HG03469 (cell line): ENCODE measurements at regions not wholly inside any gene's neighbourhood (a gene's known extent, or its start where the extent isn't known, plus 50 kb on each side); places are given as distances from the start of the nearest gene placed in this dataset.

Experiments
- ATAC-seq: cut with Tn5 transposase; IDR thresholded peaks from one replicate; pipeline ENCODE4 v1.9.1; 2021; ENCODE audit warnings: mild to moderate bottlenecking, moderate library complexity, moderate number of reproducible peaks; ENCODE audit not compliant: unreplicated experiment

DNA sequence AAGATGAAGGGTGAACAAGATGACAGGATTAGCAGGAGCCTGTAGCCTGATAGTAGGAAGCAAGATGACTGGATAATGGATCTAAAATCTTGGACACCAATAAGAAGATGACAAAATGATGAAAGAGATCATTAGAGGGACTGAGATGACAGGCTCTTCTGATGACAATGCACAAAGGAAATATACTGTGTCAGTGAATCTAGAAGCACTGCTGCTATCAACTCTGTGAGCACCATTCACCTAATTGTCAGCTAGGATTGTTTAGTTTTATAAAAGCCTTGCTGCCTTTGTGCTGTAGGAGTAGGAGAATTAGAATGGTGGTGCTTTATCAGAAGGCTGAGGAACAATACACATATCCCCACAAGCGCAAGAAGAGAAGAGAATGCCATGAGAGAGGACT, 1127.8 kb downstream of the DTWD2 start:
- no peak for ATAC-seq

DNA sequence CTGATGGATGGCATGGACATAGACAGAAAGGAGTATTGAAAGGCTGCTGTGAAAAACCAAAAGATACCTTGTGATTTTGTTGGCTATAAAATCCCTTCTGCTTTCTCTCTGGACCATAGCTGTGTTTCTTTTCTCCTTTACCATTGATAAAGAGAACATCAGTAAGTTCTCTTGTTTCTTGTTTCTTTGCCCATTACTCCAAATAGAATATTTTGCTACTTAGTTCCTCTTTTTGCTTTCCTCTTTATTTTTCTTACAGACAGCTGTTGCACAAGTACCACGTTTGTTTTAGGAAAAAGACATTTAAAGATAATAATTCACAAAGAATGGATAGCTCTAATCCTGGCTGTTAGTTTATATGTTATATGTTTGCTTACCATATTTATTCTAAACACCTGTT, 1129.2 kb downstream of the DTWD2 start:
- ATAC-seq: no peak

DNA sequence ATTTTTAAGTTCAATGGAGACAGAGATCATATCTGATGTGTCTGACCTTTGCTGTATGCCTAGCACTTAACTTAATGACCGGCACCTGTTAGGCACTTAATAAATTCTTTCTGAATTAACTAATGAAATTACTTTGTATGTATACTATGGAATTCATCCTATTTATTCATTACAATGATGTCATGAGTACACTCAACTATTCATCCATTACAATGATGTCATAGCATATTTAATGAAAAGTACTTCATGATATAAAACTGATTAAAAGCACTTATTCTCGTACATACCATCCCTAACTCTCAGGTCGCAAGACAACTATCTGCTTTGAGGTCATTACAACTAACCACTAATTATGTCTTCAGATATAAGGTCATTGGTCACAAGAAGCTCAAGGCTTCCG, 1131.6 kb downstream of the DTWD2 start:
- ATAC-seq: no peak

DNA sequence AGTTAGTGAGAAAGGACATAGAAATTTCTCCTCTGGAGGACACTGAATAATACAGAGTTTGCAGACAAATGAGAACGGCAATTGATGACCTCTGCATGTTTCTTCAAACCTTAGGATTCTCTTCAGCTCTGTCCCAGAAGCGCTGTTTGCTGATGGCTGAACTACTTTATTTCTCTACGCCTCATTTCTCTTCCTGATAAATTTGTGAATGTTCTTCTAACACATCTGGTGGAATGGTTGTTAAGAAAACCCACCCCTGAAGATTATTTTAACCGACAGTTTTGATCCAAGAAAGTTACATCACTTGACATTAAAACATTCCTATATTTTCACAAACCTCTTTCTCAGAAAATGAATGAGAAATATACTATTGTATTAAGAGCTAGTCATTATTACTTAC, 1150.6 kb downstream of the DTWD2 start:
- ATAC-seq: no peak

DNA sequence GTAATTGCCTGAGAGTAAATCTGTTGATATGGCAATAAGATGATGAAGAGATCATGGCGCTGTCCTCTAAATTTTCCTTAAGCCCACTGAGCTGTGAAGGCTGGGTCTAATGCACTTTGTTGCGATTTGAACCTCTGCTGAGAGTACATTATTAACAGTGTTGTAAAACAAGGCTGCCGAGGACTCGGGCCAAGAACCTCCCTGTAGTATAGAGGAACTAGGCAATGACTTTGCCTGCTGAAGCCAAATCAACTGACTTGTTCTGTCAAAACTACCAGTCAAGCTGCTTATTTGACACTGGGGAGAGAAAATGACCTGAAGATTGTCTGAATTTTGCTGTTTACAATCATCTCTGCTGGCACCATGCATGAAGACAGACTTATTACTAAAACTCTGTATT, 1154.7 kb downstream of the DTWD2 start:
- ATAC-seq: no peak

DNA sequence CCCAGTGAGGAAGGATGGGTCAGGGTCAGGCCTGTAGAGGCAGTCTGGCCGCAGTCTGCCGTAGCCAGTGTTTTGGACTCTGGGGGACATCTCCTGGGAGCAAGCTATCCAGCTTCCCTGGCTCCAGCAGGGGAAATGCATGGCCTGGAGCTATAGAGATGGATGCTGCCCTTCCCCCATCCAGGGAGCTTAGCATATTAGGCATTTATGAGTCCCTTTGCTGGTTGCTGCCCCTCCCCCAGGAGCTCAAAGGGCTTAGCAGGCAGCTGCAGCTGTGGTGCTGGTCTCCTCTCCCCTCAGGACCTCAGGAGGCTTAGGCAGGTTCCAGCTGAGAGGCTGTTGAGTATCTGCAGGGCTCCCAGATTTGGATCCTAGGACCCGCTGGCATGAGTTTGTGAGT, 1158.7 kb downstream of the DTWD2 start:
- no peak for ATAC-seq

DNA sequence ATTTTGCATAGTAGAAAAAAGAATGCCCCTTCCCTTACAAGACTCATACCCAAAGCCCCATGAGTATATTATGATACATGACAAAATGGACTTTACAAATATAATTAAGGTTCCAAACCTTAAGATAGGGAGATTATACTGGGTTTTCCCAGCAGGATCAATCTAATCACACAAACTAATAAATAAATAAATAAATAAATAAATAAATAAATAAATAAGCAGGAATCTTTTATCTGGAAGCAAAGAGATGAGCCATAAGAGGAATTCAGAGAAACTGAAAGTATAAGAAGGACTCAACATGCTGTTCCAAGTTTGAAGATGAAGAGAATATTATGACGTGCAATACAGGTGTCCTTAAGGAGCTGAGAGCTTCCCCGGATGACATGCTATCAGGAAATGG, 1174.5 kb downstream of the DTWD2 start:
- ATAC-seq: no peak

DNA sequence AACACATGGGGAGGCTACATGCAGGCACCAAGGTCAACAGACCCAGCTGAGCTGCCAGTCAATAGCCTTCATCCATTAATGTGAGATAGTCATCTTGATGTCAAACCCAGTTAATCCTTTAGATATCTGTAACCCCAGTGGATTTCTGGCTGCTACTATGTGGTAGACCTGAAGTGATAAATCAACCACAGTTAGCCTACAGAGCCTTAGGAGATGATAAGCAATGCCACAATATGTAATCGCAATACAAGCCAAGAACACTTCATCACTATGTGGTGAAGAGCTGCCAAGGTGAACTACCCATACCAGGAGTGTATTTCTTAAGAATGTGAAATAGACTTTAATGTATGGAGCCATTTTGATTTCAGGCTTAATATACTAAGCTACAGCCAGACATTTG, 1175.5 kb downstream of the DTWD2 start:
- no peak for ATAC-seq

DNA sequence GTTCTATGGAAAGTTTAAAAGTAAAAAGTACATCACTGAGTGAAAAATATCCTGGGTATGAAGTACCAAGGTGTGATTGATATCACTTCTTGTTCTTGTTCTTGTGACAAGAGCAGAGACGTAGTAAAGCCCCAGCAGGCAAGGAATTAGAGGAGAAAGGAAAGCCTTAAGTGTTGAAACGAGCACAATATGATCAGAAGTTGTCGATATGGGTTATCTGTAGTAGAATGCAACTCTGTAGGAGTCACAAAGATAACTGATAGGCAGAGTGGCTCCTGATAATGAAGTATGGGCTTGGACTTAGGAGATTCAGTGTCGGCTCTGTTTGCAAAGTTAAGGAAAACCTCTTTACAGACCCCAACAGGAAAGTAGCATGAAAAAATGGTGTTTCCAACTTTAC, 1179.1 kb downstream of the DTWD2 start:
- ATAC-seq: no peak

DNA sequence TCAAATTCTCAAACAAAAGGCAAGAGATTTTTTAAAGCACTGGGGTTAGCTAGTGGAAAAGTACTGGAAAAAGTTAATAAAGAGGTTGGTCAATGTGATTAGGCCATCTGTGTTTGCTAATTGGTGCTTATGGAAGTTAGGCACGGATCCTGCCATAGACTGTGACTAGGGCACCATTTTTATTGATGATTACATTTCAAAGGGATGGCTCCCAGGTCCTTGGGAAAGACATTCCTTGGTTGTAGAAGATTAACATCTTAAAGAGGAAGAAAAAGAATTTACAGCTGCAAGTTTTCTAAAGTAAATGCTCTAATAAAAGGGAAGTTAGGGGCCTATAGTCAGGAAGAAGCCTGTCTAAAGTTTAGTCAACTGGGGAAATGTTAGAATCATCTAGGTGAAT, 1183.3 kb downstream of the DTWD2 start:
- no peak for ATAC-seq

DNA sequence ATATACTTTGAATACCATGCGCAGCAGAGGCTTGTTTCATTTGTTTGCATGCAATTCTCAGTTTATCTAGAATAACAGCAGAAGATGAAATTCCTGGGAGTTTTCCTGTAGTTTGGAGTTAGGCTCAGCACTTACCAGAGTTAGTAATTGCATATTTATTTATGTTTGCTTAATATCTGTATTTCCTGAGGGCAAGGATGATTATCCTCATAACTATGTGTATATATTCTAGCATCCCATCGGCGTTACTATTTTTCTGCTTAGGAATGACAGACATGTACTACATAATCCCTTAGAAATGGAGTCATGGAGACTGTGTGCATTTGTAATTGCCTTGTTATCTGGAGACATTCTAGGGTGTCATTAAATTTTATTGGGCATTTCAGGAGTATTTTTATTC, 1184.8 kb downstream of the DTWD2 start:
- no peak for ATAC-seq

DNA sequence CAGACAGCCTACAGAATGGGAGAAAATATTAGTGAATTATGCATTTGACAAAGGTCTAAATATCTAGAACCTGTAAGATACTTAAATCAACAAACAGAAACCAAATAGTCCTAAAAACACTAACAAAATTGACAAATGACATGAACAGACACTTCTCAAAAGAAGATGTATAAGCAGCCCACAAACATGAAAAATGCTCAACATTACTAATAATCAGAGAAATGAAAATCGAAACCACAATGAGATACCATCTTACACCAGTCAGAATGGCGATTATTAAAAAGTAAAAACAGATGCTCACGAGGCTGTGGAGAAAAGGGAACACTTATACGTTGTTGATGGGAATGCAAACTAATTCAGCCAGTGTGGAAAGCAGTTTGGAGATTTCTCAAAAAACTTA, 1186.8 kb downstream of the DTWD2 start:
- ATAC-seq: no peak

DNA sequence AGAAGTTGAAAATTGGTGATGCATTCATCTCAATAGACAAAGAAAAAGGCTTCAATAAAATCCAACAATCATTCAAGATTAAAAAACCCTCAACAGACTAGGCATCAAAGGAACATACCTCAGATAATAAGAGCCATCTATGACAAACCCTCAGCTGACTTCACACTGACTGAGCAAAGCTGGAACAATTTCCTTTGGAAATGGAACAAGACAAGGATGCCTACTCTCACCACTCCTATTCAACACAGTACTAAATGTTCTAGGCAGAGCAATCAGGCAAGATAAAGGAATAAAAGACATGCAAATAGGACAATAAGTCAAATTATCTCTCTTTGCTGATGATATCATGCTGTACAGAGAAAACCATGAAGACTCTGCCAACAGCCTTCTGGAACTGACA, 1188.1 kb downstream of the DTWD2 start:
- no peak for ATAC-seq

DNA sequence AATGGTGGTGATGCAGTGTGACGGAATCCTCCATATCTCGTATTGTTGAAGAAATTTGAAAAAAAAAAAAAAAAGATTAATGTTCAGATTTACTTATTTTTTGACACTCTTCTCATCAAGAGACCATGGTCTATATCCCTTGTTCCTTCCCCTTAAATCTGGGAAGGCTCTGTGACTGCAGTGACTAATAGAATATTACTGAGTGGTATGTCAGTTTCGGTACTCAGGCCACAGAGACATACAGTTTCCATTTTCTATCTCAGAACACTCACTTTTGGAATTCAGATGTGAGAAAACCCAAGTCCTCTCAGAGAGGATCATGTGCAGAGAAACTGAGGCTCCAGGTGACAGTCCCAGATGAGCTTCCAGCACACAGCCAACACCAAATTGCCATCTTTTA, 1193.5 kb downstream of the DTWD2 start:
- no peak for ATAC-seq

DNA sequence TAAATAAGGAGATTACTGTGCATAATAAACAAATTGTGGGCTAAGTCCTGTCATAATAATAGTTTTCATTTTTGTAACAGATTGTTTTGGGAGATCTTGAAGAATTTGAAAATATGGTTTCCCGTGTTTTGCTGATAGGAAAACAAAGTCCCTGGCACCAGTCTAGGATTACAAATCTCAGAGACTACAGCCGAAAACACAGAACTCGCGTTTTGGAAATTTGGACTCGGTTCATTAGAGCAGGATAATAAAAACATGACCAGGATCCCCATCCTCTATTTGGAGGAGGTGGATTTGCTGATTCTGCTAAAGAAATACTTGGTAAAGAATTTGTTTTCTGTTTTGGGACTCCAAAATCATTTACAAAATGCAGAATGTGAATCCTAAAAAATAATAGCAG, 1194.4 kb downstream of the DTWD2 start:
- ATAC-seq: no peak

DNA sequence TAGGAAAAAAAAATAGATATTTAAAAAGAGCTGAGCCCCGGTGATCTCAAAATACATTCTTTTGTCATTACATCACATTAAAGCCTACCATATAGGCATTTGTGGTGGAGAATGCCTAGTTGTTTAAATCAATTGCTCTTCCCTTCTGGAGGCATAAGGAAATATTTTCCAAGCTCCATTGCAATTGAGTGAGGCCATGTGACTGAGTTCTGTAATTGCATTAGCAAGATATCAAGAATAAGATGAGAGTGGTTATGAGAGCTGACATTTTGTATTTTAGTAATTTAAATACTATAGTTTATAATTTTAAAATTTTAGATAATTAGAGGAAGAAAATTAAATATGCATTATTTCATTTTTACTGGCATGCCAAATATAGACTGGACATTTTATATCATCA, 1195.9 kb downstream of the DTWD2 start:
- ATAC-seq: no peak

DNA sequence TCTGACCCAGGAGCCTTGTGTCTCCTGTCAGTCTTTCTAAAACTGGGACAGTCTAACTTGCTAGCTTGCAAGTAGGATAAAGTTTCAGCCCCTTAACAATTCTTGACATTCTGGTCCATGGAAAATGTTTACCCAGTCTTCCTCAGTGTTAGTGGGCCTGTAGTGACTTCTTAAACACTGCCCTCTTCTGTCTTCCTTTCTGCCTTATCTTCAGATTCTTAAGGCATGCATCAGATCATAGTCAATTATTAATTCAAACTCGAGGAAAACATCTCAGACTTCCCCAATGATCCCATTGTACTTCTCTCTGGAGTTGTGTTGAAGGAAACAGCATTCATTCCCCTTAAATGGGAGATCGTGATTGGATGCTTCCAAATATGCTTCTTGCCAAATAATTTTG, 1199.8 kb downstream of the DTWD2 start:
- ATAC-seq: no peak

DNA sequence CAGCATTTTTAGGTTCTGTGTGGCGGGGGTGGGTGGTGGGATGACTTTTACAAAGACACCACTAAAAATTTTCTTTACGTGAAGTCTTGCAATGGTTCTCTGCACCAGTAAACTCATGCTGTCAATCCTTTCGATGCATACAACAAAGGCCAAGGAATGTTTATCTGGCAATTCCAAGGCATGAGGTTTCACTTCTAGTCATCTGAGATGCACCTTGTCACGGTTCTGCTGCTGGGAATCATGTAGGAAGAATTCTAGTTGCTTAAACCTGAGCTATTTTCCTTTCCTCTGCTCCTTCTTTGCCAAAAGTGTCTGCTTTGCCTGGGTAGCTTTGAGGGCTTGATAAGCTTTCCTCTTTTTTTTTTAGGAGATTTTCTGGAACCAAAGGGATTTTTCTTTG, 1204.5 kb upstream of the SEMA6A start:
- ATAC-seq: no peak

DNA sequence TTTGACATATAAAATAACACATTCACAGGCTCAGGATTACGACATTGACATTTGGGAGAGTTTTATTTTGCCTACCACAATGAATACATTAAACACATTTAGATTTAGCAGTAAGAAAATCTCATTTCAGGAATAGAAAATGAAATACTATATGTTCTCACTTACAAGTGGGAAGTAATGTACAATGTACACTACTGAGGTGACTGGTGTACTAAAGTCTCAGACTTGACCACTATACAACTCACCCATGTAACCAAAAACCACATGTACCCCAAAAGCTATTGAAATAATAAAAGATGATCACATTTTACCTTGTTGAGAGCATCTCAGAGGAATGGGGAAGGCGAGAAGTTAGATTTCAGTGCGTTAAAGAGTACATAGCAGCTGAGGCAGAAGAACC, 1202.4 kb upstream of the SEMA6A start:
- no peak for ATAC-seq

DNA sequence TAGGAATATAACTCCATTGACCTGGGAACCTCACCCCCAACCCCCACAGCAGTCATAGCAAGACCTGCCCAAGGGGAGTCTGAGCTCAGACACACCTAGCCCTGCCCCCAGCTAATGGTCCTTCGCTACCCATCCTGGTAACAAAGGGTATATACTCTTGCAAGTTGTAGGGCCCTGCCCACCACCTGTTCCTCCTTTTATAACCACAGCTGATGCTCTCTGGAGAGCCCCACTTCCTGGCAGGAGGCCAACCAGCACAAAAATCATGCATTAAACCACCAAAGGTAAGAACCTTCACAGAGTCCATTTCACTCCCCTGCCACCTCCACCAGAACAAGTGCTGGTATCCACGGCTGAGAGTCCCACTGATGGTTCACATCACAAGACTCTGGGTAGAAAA, 1195.3 kb upstream of the SEMA6A start:
- ATAC-seq: no peak

DNA sequence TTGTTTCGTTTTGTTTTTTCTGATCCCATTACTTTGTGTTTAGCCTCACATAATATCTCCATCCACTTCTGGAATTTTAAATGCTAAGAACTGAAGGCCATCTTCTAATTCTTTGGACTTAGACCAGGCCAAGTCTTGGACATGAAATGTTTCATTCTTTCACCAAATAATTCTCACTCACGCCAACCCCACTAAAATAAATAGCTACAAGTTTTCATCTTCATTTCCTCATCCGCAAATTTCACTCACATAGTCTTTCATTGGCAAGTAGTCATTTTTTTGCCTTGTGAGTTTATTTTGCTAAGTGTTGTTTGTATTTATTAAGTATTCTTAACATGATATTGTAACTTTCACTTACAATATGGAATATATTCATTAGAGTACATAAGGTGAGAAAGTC, 1188.6 kb upstream of the SEMA6A start:
- ATAC-seq: no peak

DNA sequence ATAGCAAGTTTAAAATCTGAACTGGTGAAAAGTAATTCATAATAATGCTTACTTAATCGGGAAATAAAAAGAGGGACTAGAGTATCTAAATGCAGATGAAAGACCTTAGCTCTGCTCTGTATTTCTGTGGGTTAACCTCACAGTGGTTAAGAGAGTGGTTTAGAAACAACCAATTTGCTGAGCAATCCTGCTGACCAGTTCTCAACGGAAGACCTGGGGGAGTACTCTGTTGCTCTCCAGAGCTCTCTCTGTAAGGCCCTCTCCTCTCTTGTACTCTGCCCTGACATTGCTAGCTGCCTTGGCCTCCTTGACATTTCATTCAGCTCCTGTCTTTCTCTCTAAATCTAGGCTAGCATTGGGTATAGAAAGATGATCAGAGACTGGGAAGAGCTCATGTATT, 1186.6 kb upstream of the SEMA6A start:
- no peak for ATAC-seq

DNA sequence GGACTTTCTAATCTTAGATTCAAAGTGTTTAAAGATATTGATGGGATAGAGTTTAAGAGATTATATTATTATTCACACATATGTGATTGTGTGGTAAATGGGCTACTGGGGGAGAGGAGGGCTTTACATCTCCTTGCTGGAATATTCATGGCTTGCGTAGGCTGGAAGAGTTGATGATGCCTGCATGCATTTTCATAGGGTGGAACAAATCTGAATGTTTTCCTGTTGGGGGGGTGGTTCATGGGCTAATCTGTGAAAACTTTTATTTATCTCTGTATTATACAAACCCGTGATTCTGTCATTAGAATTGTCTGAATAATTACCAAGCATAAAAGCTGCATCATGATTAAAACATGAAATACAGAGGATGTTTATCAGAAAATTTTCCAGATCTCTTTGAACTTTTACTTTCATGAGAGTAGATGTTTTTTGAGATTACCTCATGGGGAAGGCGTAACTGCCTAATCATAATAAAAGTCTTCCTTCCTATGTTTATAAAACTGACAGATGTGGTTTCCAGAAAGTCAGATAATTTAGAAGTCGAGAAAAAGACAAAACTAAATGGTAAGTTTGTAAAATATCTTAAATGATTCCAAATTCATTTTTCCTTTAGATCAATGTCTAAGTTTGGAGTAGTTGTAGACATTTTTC, 1185.4 kb upstream of the SEMA6A start:
- no peak for ATAC-seq

DNA sequence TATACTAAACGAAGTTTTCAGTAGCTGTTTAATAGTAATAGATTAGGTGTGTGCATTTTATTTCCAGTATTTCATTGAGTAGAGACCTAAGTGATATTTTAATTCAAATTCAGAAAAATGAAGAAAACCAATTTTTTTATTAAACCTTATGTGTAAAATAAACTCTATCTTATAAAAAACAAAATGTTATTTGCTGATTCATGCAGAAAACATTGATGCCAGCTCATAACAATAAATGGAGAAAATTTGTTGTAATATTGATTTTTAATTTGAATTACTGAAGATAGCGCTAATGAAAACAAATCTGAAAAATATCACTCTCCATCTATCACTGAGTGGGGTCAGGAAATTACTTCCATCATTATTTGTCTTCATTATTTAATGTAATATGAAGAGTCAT, 1177.8 kb upstream of the SEMA6A start:
- no peak for ATAC-seq
